ENCODE measurements at regions not wholly inside any gene's neighbourhood (a gene's known extent, or its start where the extent isn't known, plus 50 kb on each side); places are given as distances from the start of the nearest gene placed in this dataset.

- Mint-ChIP-seq H3K27me3 (ENCODE audit: low read depth, poor library complexity) (peaks cover 6% of the 10 kb centered on the region), H3K4me3 (no peak overlapping the region), H3K36me3 (ENCODE audit: low read depth) (no peaks in the 10 kb centered on the region), H3K4me1 (no peaks in the 10 kb centered on the region), H3K27ac (no peak overlapping the region), H3K9me3 (no peaks in the 10 kb centered on the region)
- TF ChIP-seq CTCF (IDR thresholded peaks at IDR 0.05) = no peak
- DNase-seq = no peak
Observed at GRCh38 chr20:55360895-55361294, 644.4 kb downstream of the CBLN4 start.

GRCh38 chr20:55354720-55355119 lies 650.6 kb downstream of the CBLN4 start:
- H3K4me1 Mint-ChIP-seq = no peaks in the 10 kb centered on the region
- no peaks in the 10 kb centered on the region for H3K36me3 Mint-ChIP-seq (ENCODE audit: low read depth)
- peaks cover 8% of the 10 kb centered on the region for H3K9me3 Mint-ChIP-seq
- H3K27ac Mint-ChIP-seq = no peak overlapping the region
- H3K27me3 Mint-ChIP-seq (ENCODE audit: low read depth, poor library complexity) = peaks cover 3% of the 10 kb centered on the region
- no peak for TF ChIP-seq CTCF (IDR thresholded peaks at IDR 0.05)
- no peak for DNase-seq
- no peak overlapping the region for H3K4me3 Mint-ChIP-seq

- no peak overlapping the region for H3K4me3 Mint-ChIP-seq
- DNase-seq = no peak
- no peaks in the 10 kb centered on the region for H3K27me3 Mint-ChIP-seq (ENCODE audit: low read depth, poor library complexity)
- no peak for TF ChIP-seq CTCF (IDR thresholded peaks at IDR 0.05)
- H3K36me3 Mint-ChIP-seq (ENCODE audit: low read depth) = no peaks in the 10 kb centered on the region
- peaks cover 5% of the 10 kb centered on the region for H3K4me1 Mint-ChIP-seq
- H3K27ac Mint-ChIP-seq = no peak overlapping the region
- H3K9me3 Mint-ChIP-seq = peaks cover 8% of the 10 kb centered on the region
Observed at GRCh38 chr20:55353206-55353605, 652.1 kb downstream of the CBLN4 start.

GRCh38 chr20:55348223-55348622 lies 657.1 kb downstream of the CBLN4 start:
- peaks cover 8% of the 10 kb centered on the region for H3K9me3 Mint-ChIP-seq
- H3K4me1 Mint-ChIP-seq = peaks cover 9% of the 10 kb centered on the region
- H3K27ac Mint-ChIP-seq = no peak overlapping the region
- TF ChIP-seq CTCF (IDR thresholded peaks at IDR 0.05) = no peak
- peaks cover 5% of the 10 kb centered on the region for H3K27me3 Mint-ChIP-seq (ENCODE audit: low read depth, poor library complexity)
- no peak for DNase-seq
- H3K4me3 Mint-ChIP-seq = no peak overlapping the region
- H3K36me3 Mint-ChIP-seq (ENCODE audit: low read depth) = no peaks in the 10 kb centered on the region

GRCh38 chr20:55342822-55343221 lies 662.5 kb downstream of the CBLN4 start:
- Mint-ChIP-seq H3K4me1 (no peaks in the 10 kb centered on the region), H3K27me3 (ENCODE audit: low read depth, poor library complexity) (peaks cover 5% of the 10 kb centered on the region), H3K27ac (no peak overlapping the region), H3K4me3 (no peak overlapping the region), H3K9me3 (no peaks in the 10 kb centered on the region), H3K36me3 (ENCODE audit: low read depth) (no peaks in the 10 kb centered on the region)
- no peak for TF ChIP-seq CTCF (IDR thresholded peaks at IDR 0.05)
- no peak for DNase-seq

GRCh38 chr20:55333798-55334197 lies 671.5 kb downstream of the CBLN4 start:
- Mint-ChIP-seq H3K27ac (no peak overlapping the region), H3K9me3 (no peaks in the 10 kb centered on the region), H3K36me3 (ENCODE audit: low read depth) (no peaks in the 10 kb centered on the region), H3K27me3 (ENCODE audit: low read depth, poor library complexity) (no peaks in the 10 kb centered on the region), H3K4me3 (no peak overlapping the region), H3K4me1 (no peaks in the 10 kb centered on the region)
- no peak for TF ChIP-seq CTCF (IDR thresholded peaks at IDR 0.05)
- DNase-seq = no peak
